GM18511 (cell line): ENCODE measurements at regions not wholly inside any gene's neighbourhood (a gene's known extent, or its start where the extent isn't known, plus 50 kb on each side); places are given as distances from the start of the nearest gene placed in this dataset.

Experiments
- ATAC-seq: cut with Tn5 transposase; IDR thresholded peaks from one replicate; pipeline ENCODE4 v1.9.1; 2021; ENCODE audit warnings: mild to moderate bottlenecking, moderate library complexity; ENCODE audit not compliant: unreplicated experiment

DNA sequence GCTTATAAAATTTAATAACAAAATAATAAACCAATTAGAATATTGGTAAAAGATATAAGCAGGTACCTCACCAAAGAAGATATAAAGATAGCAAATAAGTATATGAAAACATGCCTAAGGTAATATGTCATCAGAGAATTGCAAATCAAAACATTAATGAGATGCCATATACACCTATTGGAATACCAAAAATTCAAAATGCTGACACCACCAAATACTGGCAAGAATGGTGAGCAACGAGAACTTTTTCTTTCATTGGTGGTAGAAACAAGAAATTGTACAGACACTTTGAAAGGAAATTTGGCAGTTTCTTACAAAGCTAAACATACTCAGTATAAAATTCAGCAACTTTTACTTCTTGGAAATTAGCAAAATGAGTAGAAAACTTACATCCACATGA, 346.9 kb upstream of the ROBO1 start:
- ATAC-seq: no peak

DNA sequence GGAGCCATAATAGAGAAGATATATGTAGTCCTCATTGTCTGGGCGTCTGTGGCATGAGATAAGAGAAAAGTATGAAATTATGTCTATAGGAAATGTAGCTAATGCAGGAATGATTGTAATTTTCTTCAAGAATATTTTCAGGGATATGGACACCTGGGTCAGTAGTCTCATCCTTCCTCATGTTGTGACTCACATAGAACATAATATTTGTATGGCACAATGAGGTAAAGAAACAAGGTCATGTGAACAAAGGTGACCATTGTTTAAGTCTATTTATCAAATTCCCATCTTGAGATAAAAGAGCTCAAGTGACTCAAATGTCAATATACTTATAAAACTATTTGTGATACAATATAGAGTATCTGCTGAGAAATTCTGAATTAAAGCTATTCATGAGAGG, 345.5 kb upstream of the ROBO1 start:
- no peak for ATAC-seq

DNA sequence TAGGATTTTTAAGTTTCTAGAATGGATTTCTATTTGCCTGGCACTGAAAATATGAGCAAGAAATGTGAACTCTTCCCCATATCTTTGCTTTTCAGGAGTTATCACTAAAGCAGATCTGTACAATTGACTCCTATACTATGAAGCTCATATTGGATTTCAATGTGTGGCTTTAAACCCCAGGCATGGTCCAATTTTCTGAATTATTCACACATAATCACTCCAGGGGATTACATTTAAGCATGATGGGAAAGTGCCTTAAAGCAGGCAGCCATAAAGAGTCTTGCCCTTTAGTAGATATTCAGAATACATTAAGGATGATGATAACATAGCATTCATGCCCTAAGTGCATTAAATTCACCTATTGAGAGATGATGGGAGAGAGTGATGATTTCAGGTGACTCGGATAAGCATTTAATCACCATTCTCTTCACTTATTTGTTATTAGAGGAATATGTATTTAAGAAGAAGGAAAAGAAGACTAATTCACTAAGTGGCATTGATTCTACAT, 331.8 kb upstream of the ROBO1 start:
- no peak for ATAC-seq

DNA sequence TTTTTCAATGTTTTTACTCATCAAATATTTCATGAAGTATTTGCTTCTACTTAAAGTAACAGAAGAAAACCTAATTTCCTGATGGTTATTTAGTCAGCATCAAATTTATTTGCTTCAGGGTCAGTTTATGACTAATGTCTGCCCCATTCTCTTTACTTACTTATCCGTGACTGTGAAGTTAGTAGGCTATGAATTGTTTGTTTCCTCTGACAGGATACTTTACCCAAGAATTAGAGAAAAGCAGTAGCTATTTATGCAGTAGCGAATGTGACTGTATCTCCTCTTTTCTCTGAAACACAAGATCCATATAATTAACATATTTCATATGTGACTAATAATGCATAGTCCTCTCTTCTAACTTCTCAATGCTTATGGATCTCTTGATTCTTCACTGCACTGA, 329.9 kb upstream of the ROBO1 start:
- no peak for ATAC-seq

DNA sequence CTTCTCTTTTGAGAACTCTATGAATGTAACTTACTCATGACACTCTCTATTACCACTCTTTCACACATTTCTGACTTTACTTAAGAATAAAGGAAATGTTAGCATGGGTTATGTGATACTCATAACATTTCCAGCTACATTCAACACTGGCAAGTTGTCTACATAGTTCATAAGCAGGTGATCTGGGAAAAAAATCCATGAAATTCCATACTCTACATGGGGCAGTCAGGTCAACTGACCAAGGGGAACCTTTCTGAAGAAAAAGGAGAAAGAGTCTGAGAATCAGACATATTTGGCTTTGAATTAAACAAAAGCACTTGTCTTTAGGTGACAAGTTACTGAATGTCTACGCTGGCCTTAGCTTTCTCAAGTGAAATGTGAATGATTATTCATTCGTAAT, 329.1 kb upstream of the ROBO1 start:
- ATAC-seq: no peak

DNA sequence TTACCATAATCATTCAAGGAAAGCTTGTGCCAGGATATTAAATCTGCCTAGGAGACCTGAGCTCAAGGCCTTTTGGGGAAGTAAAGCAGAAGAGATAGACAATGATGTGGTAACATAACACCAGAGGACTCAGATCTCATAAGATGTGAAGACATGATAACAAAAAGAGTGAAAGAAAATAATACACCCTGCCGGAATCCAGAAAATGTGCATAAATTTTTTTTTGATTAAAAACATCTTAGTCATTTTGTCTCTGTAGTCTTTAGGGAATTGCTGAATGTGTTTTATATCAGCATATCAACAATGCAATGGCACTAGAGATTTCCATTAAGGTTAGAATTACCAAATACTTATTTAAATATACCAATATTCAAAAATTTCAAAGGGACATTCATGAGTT, 326.8 kb upstream of the ROBO1 start:
- no peak for ATAC-seq

DNA sequence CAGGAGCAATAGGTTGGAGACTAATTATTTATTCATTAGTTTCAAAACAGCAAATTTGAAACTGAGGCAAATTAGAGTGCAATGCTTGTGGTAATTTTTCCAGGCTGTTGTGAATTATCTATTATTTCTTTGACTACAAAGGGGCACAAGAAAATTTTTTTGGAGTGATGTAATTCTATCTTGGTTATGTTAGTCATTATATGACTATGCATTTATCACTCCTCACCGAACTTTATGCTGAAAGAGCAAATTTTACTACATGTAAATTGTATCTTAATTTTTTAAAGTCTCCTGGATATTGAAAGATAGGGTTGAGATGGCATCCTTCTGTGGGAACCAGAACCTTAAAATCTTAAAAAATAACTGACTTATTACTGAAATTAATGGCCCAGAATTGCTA, 320.0 kb upstream of the ROBO1 start:
- ATAC-seq: no peak

DNA sequence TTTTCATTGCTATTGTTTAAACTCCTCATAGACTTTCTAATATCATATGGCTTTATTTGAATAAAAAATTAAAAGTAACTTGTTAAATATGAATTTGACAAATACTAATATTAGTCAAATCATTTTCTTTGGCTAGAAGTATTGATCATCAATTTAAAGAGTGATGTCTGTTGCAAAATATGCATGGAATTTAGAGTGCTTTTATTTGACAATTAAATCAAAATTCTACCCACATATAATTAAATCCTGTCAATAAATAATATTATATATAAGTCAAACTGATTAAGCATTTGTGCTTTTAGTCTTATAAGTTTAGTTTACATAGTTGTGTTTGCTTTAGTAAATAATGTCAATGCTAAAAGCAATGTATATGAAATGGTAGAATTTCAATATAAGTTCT, 318.6 kb upstream of the ROBO1 start:
- no peak for ATAC-seq

DNA sequence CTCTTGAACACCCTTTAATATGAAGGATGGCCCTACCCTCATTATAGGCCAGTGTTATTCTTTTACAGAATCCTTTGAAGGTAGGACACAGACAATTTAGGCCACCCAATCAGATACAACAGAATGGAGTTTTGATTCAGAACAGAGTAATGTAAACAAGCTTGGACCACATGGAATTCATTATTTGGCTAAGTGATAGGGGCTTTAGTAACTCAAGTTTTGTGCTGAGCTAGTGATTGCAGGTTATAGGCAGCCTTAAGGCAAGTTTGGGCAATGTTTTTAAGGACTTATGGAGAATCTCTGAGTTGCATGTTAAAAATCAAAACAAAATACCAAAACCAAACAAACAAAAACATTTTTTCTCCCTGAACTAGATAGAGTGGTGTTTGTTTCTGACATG, 312.1 kb upstream of the ROBO1 start:
- no peak for ATAC-seq

DNA sequence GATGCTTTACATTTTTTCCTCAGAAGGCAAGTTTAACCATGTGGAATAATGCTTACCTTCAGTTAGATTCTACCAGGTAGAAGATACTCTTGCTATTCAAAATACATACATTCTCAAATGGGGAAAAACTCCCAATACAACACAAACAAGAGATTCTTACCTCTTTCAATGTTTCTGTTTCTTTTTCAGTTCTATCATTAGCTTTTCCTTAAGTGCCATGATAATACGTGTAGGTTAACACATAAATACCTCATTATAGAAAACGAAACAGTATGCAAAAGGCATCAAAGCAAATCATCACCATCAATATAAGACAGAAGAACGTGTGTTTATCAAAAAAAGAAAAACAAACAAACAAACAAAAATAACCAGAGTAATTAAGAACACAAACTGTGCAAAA, 300.7 kb upstream of the ROBO1 start:
- ATAC-seq: no peak

DNA sequence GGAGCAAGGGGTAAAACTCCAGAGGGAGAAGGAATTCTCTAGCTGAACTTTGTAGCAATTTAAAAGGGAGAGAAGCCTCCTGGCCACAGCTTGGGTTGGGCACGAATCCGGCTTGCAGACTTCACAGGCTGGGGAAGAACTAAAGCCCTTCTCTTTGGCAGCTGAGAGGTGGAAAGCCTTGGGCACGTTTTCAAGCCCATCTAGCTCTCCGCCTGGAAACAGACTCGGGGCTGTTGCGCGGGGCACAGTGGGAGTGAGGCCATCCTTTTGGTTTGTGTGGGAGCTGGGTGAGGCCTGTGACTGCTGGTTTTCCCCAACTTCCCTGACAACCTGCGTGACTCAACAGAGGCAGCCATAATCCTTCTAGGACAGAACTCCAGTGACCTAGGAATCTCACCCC, 295.7 kb upstream of the ROBO1 start:
- no peak for ATAC-seq

DNA sequence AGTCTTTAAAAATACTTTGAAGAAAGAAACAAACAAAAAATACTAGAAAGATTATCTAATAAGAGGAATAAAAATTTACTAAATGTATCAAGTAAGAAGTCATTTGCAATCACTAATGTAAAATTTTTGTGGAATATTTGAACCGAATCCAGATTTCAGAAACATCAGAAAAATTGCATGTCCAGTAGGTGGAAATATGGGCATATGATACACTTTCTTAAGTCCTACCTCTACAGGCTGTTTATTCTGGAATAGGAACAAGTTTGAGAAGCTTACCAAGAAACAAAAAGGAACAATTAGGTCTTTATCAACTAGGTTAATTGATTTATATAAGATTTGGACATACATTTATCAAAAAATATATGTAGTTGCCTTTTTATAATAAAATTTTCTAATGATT, 292.9 kb upstream of the ROBO1 start:
- ATAC-seq: no peak

DNA sequence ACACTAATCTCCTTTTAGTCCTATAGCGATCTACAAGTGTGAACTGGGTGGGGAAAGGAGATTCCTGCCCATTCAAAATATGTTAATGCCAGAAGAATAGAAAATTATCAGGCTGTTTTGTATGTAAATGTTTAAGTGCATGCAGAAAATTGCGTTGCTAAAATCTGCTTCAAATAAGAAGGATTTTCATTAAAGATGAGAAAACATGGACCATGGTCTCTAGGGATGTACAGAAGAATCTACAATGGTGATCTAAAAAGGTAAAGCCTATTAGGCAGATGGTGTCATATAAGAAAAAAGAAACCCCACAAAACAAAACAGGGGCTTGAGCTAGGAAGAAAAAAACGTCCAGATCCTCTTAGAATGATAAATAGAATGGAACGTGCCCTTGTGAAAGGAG, 287.5 kb upstream of the ROBO1 start:
- ATAC-seq: no peak

DNA sequence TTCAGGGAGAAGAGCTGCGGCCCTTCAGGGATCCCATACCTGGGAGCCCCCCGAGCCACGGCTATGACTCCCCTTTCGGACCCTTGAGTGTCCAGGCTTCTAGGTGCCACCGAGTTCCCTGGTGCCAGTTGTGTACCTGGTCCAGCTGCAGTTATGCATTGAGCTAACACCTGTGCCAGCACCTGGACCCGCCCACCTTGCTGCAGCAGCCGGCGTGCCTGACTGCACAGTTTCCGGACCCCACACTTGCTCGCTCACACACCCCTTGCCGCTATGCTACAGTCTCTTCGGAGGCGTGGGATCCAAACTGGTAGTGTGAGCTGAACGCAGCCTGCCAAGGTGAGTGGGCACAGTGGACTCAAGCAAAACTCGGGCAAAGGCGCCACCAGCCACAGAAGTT, 284.5 kb upstream of the ROBO1 start:
- ATAC-seq: no peak

DNA sequence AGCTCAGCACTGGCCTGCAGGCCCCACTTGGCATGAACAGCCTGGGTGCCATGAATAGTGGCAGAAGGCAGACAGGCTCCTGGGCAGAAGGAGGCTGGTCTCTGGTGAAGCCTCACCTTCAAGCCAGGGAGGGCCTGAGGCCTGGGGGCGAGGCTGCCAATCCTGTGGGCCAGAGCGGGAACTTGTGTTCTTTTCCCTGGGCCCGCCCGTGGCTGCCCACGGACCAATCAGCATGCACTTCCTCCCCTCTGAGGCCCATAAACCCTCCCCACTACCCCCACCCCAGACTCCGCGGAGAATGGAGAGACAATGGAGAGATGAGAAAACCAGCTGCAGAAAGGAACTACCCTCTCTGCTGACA, 283.8 kb upstream of the ROBO1 start:
- ATAC-seq: no peak

DNA sequence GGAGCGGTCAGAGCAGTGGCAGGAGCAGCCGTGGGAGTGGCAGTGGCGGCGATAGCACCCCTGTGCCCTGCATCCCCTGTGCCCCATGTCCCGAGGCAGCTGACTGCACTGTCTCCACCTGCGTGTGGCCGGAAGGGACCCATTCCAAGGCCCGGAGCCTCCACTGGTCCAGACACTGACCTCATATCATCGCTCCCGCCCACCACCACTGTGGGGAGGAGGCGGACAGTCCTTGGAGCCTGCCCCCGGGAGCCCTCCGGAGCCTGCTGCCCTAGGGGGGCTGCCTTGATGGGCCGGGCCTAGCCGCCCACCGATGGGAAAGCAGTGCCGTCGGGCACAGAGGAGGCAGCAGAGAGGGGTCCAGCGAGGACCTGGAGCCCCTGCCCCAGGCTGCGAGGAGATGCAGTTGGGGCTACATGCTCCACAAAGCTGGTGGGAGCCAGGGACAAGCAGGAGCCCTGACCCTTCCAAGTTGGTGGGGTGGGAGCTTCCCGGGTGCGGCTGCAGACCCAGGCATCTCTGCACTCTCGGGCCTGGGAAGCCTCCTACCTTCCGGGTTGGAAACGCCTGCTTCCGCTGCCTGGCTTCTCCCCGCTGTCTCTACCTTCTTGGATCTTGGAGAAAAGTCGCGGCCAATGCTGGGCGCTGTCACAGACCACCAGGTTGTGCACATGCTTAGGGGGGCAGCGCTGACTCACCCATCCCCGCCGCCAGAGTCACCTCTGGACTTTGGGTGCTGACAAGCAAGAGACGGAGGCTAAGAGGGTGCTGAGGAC, 283.2 kb upstream of the ROBO1 start:
- no peak for ATAC-seq

DNA sequence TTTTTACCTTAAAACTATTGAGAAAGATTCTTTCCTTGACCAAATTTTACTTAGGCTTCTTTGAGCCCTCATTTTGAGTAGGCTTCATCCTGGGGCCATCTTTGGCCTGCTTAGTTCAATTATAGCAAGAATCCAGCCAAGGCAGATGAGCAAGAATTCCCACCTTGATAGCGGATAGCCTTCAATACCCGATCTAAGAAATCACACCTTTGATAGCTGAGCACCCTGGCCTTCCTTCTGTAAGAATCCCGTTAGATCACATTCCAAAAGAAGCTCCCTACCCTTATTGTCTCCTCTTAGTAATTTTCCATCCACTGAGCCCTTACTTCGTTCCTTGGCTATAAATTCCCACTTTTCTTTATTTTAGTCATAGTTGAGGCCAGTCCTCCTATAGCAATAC, 275.4 kb upstream of the ROBO1 start:
- ATAC-seq: no peak

DNA sequence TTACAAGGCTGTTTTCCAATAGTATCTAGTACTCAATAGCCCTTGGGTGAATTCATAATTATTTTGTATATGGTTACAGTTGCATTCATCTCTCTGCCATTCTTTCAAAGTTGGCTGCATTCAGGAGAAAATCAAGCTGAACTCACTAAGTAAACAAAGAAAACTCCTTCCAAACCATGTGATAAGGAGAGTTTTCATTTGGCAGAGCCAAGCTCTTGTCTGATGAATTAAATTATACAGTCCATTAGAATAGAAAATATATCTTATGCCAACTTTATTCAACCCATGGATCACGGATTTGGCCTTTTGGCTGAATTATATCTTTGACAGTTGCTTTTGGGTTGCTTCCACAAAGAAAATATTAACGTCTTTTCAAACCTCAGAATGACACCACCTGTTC, 272.3 kb upstream of the ROBO1 start:
- ATAC-seq: no peak

DNA sequence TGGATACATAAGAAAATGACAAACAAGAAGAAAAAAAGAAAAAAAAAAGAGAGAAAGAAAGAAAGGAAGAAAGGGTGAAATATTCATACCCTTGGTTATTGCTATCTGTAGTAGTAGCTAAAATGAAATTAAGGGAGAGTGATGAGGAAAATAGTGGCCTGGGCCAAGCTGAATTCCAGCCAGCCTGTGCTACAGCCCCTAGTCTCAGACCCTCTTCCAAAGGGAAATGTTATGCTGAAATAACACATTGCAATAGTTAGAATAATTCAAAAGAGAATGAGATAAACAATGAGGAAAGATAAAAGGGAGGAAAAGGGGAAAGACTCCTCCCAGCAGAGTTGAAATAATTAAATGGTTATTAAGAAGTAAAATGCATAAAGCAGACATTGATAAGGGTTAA, 268.4 kb upstream of the ROBO1 start:
- no peak for ATAC-seq

DNA sequence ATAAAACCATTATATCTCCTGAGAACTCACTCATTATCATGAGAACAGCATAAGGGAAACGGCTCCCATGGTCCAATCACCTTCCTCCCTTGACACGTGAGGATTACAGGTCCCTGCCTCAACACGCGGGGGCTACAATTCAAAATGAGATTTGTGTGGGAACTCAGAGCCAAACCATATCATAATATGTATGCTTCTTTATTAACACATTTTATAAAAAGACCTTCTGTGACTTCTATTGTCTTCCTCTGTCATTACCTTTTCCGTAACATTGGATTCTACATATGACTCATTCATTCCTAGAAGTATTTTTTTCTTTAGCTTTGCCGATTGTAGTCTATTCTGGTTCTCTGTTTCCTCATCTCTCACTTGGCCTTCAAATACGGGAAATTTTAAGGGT, 267.2 kb upstream of the ROBO1 start:
- ATAC-seq: no peak

DNA sequence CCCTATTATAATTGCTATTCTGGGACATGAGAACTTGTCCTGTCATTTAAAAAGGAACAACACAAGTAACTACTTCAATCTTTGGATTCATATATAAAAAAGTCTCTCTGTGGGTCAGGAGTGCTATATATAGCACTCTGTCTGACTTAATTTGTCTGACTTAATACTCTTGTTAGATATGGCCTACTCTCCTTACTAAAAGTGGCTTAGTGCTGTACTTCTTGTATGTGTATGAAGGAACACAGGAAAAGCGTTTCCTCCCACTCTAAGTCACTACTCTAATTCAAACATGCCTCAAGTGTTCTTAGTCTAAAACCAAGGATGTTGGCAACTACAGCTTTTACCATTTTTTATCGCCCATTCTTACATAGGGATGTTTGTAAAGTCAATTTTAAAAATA, 255.2 kb upstream of the ROBO1 start:
- ATAC-seq: no peak

DNA sequence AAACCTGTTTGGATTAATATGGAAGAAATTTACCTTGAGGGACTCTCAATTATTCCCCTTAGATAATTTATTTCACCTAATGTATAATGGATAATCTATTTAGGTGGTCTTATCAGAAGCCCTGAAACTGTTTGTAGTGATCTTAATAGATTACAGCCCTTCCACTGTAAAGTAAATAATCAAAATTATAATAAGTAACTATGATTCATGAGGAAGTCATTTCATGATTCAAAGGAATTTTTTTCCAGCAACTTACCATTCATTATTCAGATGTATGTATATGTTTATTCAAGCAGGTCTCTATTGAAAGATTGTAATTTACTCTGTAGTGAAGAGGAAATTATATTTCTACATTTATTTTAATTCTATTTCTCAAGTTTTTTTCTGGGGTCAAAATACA, 250.6 kb upstream of the ROBO1 start:
- ATAC-seq: no peak

DNA sequence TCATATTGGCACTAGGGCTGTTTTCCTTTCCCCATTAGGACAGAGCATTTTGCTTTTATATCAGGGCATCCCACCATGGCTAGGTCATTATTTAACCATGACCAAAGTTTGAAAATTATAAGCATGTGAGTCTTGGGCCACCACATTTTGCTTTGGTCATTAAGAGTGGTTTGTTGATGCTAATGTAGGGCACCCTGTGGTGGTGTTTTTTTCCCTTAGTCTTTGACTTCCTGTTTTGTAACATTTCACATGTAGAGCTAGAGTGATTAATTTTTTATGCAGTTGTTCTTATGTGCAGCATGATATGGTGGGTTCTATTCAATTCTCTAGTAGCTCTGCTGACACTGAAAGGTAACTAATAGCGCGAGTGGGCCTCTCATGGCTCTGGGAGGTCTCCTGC, 249.6 kb upstream of the ROBO1 start:
- no peak for ATAC-seq
